Nephron (organoid): ENCODE measurements at regions not wholly inside any gene's neighbourhood (a gene's known extent, or its start where the extent isn't known, plus 50 kb on each side); places are given as distances from the start of the nearest gene placed in this dataset.

Experiments used
- H3K27ac Mint-ChIP-seq, 3 experiments: 2 replicates each; pipeline ENCODE4 v1.8.0; 2020; ENCODE audit warnings: mixed read lengths in 3 of 3, mild to moderate bottlenecking in 2 of 3, moderate library complexity in 1 of 3
- H3K27me3 Mint-ChIP-seq: 2 replicates; pipeline ENCODE4 v1.8.0; 2021; ENCODE audit warnings: low read depth, mild to moderate bottlenecking, moderate library complexity, mixed read lengths
- H3K36me3 Mint-ChIP-seq: 2 replicates; pipeline ENCODE4 v1.8.0; 2020; ENCODE audit warnings: low read depth, mixed read lengths
- H3K4me1 Mint-ChIP-seq: 2 replicates; pipeline ENCODE4 v1.8.0; 2020; ENCODE audit warnings: mixed read lengths
- H3K4me3 Mint-ChIP-seq, 3 experiments: 2 replicates each; pipeline ENCODE4 v1.8.0; 2020; ENCODE audit warnings: mild to moderate bottlenecking in 3 of 3, mixed read lengths in 3 of 3, moderate library complexity in 2 of 3
- H3K9me3 Mint-ChIP-seq: 2 replicates; pipeline ENCODE4 v1.8.0; 2020; ENCODE audit warnings: mixed read lengths
- TF ChIP-seq, protein P1 (sequence below), 3 experiments: fragments of 200-600 bp; sonication (generic); IDR thresholded peaks; one replicate each; pipeline ENCODE4 v1.5.0; 2021; ENCODE audit warnings: antibody characterized with exemption in 3 of 3; ENCODE audit not compliant: unreplicated experiment in 3 of 3

DNA sequence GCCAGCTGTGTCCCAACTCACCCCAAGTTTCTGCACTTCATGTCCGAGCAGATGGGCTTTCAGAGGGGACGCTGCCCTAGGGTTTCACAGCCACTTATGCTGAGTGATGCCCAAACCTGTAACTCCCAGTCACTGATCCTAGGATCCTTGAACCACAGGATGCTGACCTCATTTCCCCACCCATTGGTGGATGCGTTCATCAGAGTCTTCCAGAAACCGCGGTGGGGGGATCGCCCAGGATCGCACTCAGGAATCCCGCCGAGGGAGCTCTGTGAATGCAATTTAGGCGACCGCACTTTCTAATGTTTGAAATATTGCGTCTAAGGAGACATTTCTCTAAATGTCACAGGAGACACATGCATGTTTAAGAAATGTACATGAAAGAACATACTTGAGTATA lies 212.3 kb upstream of the IRX4 start:
- Mint-ChIP-seq H3K27ac (no peak overlapping the region), H3K27me3 (peaks cover 9% of the 10 kb centered on the region), H3K4me1 (no peaks in the 10 kb centered on the region), H3K36me3 (no peaks in the 10 kb centered on the region), H3K4me3 (no peak overlapping the region), H3K9me3 (no peaks in the 10 kb centered on the region)
- TF ChIP-seq, protein P1, sequence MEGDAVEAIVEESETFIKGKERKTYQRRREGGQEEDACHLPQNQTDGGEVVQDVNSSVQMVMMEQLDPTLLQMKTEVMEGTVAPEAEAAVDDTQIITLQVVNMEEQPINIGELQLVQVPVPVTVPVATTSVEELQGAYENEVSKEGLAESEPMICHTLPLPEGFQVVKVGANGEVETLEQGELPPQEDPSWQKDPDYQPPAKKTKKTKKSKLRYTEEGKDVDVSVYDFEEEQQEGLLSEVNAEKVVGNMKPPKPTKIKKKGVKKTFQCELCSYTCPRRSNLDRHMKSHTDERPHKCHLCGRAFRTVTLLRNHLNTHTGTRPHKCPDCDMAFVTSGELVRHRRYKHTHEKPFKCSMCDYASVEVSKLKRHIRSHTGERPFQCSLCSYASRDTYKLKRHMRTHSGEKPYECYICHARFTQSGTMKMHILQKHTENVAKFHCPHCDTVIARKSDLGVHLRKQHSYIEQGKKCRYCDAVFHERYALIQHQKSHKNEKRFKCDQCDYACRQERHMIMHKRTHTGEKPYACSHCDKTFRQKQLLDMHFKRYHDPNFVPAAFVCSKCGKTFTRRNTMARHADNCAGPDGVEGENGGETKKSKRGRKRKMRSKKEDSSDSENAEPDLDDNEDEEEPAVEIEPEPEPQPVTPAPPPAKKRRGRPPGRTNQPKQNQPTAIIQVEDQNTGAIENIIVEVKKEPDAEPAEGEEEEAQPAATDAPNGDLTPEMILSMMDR (IDR thresholded peaks at IDR 0.05; ENCODE audit: unreplicated experiment in 3 of 3) = no peak

DNA sequence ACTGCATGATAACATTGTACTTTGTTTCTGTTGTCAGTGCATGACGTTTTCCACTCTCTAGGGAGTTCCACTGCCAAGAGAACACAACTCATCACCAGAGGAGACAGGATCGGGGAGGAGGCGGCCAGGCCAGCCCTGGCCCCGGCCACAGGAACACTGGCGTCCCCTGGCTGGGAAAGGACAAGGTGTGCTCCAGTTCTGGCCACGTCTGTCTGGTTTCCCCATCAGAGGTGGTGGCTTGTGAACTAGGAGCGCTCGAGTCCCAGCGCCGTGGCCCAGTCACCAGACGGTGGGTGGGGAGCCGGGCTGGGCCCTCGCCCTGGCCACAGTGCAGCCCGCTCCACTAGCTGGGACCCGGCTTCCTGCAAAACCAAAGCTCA lies 211.9 kb upstream of the IRX4 start:
- no peaks in the 10 kb centered on the region for H3K36me3 Mint-ChIP-seq
- no peaks in the 10 kb centered on the region for H3K9me3 Mint-ChIP-seq
- no peak overlapping the region for H3K27ac Mint-ChIP-seq
- no peak overlapping the region for H3K4me3 Mint-ChIP-seq
- peaks cover 9% of the 10 kb centered on the region for H3K27me3 Mint-ChIP-seq
- TF ChIP-seq, protein P1 (IDR thresholded peaks at IDR 0.05; ENCODE audit: unreplicated experiment in 3 of 3) = no peak
- no peaks in the 10 kb centered on the region for H3K4me1 Mint-ChIP-seq

DNA sequence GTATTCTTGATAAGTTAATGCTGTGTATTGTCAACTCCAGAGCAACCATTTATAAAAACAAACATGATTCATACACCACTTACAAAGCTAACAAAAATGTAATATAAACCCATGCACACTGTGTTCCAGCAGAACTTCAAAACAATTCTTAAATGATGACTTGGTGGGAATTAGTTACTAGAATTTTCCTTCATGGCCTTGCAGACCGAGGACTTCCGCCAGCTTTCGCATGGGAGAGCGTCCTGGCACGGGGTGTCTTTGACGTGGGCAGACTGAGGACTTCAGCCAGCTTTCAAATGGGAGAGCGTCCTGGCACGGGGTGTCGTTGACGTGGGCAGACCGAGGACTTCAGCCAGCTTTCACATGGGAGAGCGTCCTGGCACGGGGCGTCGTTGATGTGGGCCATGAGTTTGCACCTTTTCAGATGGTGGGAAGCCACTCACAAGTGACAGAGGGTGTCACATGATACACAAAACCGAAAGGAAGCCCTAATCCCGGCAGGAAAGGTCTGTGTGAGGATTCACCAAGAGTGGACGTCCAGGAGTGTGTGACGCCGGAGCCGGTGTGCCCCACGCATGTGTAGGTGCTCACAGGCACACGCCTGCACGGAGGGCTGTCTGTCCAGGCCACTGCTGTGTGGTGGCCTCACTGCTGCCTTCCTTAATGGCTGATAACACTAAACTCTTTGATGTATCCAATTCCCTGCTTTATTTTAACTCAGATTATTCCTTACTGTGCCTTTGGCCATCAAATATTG lies 211.3 kb upstream of the IRX4 start:
- H3K9me3 Mint-ChIP-seq = peaks cover 2% of the 10 kb centered on the region

DNA sequence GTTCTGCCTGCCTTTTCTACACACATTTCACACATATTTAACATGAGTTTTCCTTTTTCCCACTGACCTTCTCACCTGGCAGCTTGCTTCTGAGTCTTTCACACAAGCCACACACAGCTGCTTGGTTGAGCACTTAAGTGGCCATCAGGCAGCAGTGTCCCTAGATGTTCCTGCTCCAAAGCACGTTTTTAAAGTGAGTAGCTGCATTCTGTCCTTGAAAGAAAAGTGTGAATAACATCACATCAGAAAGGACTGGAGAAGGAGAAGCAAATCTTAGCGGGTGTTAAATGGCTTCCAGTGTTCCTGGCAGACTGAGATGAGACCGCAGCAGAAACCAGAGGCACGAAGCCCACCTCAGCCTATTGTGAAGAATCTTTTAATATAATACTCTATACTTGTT lies 209.2 kb upstream of the IRX4 start:
- Mint-ChIP-seq H3K36me3 (no peaks in the 10 kb centered on the region), H3K27ac (no peak overlapping the region), H3K27me3 (peaks cover 12% of the 10 kb centered on the region), H3K4me1 (no peaks in the 10 kb centered on the region), H3K9me3 (peaks cover 7% of the 10 kb centered on the region), H3K4me3 (no peak overlapping the region)
- TF ChIP-seq, protein P1 (IDR thresholded peaks at IDR 0.05; ENCODE audit: unreplicated experiment in 3 of 3) = no peak

More for the DNA sequence above, 211.3 kb upstream of the IRX4 start:
- Mint-ChIP-seq H3K4me1 (no peaks in the 10 kb centered on the region), H3K36me3 (no peaks in the 10 kb centered on the region), H3K27ac (no peak overlapping the region), H3K27me3 (peaks cover 13% of the 10 kb centered on the region), H3K4me3 (no peak overlapping the region)
- TF ChIP-seq, protein P1 (IDR thresholded peaks at IDR 0.05; ENCODE audit: unreplicated experiment in 3 of 3) = no peak

DNA sequence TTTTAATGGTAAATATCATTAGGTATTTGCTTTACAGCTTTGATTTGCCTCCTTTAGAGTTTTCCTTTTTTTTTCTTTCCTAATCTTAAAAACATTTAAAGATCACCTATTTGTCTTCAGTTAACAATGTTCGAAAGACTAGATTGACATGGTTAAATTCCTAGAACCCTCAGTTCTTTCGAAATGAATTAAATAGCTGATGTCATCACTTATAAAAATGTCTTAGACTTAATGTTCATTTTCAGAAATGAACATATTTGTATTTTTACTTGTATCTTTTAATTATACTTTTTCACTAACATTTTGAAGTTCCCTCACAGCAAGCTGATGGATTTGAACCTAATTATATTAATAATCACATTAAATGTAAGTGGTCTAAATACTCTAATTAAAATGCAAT lies 205.3 kb upstream of the IRX4 start:
- H3K27ac Mint-ChIP-seq = no peak overlapping the region
- peaks cover 12% of the 10 kb centered on the region for H3K9me3 Mint-ChIP-seq
- peaks cover 16% of the 10 kb centered on the region for H3K27me3 Mint-ChIP-seq
- TF ChIP-seq, protein P1 (IDR thresholded peaks at IDR 0.05; ENCODE audit: unreplicated experiment in 3 of 3) = no peak
- no peaks in the 10 kb centered on the region for H3K4me1 Mint-ChIP-seq
- no peaks in the 10 kb centered on the region for H3K36me3 Mint-ChIP-seq
- H3K4me3 Mint-ChIP-seq = no peak overlapping the region

- no peak overlapping the region for H3K4me3 Mint-ChIP-seq
- no peaks in the 10 kb centered on the region for H3K4me1 Mint-ChIP-seq
- H3K9me3 Mint-ChIP-seq = peaks cover 5% of the 10 kb centered on the region
- peaks cover 17% of the 10 kb centered on the region for H3K27me3 Mint-ChIP-seq
- TF ChIP-seq, protein P1 (IDR thresholded peaks at IDR 0.05; ENCODE audit: unreplicated experiment in 3 of 3) = no peak
- no peaks in the 10 kb centered on the region for H3K36me3 Mint-ChIP-seq
- H3K27ac Mint-ChIP-seq = no peak overlapping the region
These were observed 192.6 kb upstream of the IRX4 start for GRCh38 chr5:2075365-2075764.
